UCSD-AML1 (cell line): ENCODE measurements at regions not wholly inside any gene's neighbourhood (a gene's known extent, or its start where the extent isn't known, plus 50 kb on each side); places are given as distances from the start of the nearest gene placed in this dataset.

Experiments used
- DNase-seq: peaks from one replicate; lab custom pipeline; 2025; ENCODE audit not compliant: unreplicated experiment; lab: John Stamatoyannopoulos, UW

DNA sequence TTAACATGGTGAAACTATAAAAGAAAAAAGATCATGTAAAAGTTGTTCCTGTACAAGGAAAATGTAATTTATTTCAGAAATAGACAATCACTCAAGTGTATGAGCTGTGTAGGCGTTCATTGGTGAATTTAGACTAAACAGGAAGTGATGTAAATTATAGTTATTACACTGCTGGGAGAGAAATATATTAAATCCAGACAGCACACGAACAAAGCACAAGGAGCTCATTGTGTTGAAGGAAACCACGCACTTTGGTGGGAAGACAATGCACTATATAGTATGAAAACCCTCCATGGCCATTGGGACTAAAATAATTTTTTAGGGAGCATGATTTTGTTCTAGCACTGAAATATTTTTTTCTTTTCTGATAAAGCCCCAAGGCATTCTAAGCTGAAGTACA lies 450.5 kb downstream of the KLF12 start:
- no peak for DNase-seq

DNA sequence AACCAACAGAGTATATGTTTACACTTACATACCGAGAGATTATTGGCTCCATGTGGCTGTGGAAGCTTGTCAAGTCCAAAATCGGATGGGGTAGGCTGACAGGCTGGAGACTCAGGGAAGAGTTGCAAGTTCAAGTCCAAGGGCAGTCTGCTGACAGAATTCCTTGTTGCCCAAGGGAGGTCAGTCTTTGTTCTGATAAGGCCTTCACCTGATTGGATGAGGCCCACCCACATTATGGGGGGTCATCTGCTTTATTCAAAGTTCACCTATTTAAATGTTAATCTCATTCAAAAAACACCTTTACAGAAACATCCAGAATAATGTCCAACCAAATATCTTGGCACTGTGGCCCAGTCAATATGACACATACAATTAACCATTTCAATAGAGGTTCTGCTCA lies 452.4 kb downstream of the KLF12 start:
- no peak for DNase-seq

DNA sequence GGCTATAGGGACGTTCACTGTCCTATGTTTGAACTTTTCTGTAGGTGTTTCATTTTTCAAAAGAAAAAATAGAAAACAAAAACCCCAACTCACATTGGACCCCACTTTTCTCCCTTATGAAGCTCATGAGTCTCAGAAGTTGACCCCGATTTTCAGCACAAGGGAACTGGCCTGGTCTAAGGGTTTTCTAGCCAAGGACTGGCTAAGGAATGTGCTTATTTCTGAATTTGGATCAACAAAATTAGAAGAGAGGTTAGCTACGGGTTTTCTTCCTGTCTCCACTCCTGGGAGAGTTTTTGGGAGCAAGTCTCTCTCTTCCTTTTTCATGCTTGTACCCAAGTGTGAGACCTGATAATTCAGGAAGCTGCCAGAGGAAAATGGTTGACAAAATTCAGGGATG lies 453.2 kb downstream of the KLF12 start:
- no peak for DNase-seq

DNA sequence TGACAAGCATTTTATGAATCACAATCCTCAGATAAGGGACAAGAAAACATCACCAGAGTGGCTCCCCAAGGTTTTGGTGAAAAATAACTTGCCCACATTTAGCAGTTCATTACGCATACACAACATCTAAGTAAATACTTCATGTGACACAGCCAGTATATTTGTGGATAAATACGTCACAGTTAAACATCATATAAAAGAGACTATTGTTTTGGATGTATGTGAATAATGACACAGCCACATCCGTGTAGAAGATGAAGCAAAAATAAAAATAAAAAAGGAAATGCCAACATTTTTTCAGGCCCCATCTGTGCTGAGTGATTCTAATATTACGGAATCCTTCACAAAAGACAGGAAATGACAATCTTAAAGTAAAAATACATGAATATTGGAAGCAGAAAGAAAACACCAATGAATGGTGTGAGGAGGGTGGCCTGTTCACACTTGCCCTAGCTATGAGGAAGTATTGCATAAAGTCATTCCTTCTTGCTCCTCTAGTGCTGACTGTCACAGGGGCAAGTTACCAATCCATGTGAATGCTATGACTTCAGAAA lies 457.1 kb downstream of the KLF12 start:
- DNase-seq: no peak

DNA sequence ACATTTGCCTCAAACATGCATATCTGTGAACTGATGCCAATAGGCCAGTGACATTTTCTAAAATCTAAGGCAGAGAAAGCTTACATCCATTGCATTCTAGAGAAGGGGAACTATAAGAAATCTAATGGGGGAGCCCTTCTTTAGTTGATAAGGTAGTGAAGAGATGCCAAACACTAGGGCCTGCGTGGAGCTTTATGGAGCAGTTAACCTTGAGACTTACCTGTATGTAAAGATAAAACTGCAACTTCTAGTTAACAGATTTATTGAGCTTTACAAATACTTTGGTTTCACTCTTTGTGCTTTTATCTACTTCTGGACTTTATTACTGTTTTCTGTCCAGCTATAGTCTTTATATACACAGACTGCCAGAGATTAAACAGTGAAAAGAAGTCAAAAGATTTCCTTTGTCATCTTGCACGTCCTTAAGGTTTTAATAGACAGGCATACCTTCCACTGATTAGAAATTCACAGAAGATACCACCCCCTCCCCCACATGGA lies 457.6 kb downstream of the KLF12 start:
- DNase-seq: no peak

DNA sequence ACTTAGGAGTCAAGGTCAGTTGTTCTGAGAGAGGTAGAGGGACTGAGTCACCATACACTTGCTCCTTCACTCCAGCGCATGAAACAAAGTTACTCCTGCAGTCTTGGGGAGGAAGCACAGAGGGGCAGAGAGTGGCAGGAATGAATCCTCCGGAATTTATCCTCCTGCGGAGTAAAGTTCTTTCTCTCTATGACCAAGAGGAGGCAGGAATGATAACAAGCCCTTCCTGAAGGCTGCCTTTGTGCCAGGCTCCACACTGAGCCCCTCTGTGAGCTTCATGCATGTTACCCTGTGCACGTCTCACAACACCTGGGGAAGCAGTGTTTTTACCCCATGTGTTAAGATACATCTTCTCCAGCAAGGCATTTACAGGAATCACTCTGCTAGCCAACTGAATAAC lies 458.4 kb downstream of the KLF12 start:
- no peak for DNase-seq

DNA sequence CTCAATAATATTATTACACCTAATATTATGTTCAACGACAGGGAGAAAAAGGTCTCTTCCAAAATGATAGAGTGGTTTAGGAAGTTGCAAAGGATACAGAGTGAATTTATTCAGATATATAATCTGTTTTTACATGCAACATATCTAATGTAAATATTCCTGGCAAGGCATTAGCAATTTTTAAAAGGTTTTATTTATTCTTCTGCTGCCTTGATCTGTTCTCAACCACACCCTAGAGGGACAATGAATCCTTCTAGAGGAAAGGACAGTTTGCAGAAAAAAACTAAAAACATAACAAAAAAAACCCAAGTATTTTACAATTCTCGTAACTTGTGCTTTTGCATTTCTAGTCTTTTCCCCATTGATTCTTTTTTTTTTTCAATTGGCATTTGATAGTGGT lies 459.6 kb downstream of the KLF12 start:
- DNase-seq: no peak

DNA sequence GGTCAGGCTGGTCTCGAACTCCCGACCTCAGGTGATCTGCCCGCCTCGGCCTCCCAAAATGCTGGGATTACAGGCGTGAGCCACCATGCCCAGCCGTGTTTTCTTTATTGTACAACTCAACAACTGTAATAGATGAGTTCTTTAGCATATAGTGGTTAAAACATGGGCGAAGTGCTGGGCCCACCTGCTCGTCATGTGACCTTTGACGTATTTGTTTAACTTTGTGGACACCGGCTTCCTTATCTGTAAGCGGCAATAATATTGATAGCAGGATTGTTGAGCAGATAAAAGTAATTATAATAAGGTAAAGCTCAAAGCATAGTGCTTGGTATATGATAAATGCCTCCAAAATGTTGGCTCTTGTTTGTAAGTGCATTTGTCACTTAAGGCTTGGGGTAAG lies 460.3 kb downstream of the KLF12 start:
- no peak for DNase-seq

DNA sequence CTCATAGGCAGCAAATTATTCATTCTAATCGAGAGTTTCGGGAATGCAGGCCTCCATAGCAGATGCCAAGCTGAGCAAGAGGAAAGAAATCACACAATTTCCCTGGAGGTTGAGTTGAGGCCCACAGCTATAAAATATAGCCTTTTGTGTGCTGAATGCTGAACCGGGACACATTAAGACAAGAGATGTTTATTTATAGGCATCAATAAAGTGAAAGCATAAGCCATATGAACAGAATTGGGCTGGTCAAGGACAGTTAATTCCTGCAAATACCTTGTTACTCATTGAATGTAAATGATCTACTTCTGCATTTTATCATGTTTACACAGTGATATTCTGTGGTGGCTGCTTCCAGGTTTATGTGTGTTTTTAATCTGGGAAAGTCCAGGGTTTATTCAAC lies 461.7 kb downstream of the KLF12 start:
- no peak for DNase-seq

DNA sequence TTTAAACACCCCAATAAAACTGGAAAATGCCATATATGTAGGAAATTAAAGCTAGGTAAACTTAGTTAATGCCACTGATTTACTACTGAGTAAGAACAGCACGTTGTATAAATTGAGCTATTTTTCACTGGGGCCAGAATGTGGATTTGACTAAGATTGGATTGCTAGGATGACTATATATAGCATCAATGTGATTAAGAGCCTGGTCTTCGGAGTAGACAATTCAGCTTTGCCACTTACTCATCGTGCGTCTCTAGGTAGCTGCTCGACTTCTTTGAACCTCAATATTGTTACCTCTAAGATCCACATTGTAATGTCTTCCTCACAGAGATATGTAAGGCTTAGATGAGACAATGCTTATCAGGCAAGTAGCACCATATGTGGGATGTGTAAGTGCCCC lies 462.5 kb downstream of the KLF12 start:
- no peak for DNase-seq

DNA sequence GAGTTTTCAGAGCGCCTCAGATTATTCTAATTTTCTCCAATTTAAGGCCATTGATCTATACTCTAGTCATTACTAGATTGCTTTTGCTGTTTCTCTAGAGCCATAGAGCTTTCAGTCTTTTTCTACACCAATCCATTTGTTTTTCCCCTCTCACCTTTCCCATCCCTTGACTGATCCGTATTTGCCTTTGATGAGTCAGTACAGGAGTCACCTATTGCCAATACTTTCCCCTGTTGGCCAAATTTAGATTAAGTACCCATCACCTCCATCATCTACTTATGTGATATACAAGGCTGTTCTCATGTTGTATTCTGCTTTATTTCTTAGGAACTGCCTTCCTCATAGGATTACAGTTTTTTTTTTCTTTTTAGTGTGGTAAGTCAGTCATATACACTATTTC lies 463.2 kb downstream of the KLF12 start:
- DNase-seq: no peak

DNA sequence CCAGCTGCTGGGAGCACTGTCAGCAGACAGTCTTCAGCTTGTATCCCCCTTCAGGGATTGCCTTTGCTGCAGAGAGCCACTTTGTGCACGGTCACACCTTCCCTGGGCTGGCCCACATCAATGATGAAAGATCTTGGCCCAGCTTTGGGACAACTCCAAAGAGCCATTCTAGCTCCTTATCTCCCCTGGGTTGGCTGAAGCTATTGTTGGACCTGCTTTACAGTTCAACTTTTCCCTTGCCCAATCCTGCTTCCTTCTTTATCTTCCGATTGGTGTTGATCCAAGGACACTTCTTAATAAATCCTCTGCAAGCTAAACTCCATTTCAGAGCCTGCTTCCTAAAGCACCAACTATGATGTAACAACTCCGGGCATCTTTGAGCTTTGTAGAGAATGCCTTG lies 466.4 kb downstream of the KLF12 start:
- DNase-seq: no peak

DNA sequence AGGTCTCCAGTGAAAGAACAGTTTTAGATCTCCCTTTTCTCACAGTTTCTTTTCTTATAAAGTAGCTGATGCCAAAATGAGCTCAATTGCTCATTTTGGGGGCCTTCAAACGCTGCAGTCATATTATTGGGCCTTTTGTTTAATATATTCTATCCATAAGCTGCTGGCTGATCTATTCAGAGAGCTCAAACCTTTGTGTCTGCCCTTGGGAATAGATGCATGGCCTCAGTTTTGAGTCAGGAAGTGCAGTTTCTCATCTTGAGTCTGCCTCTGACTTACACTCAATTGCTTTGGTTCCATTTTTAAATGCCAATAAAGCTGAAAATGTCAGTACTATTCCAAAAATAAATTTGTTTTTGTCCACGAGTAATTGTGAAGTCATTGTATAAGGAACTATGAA lies 468.9 kb downstream of the KLF12 start:
- no peak for DNase-seq

DNA sequence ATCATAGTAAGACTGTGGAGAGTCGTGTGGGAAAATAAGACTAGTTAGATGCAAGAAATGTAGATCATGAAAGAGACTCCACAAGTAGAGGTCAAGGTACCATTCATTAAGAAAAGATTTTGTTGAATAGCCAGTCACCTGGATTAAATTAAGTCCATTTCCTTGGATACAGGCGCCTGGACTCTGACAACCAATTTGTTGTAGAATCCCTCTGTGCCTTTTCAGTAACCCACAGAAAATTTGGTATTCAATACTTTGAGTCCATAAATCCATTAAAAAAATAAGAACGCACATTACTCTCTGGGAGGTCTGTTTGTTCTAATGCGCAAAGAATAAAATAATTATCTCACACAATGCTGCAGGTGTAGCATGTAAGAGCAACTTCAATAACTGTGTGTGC lies 469.4 kb downstream of the KLF12 start:
- no peak for DNase-seq

DNA sequence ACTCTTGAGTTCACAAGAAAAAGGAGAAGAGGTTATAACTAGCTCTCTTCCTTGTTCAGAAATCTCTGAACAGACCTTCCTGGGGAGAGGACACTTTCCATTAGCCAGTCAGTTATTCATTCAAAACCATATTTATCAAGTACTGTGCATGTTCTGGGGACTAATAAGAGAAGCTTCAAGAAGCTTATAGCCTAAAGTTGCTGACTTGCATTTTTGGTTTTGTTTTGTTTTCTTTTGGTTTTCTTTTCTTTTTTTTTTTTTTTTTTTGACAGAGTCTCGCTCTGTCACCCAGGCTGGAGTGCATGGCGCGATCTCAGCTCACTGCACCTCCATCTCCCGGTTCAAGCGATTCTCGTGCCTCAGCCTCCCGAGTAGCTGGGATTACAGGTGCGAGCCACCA lies 471.4 kb downstream of the KLF12 start:
- DNase-seq: no peak

DNA sequence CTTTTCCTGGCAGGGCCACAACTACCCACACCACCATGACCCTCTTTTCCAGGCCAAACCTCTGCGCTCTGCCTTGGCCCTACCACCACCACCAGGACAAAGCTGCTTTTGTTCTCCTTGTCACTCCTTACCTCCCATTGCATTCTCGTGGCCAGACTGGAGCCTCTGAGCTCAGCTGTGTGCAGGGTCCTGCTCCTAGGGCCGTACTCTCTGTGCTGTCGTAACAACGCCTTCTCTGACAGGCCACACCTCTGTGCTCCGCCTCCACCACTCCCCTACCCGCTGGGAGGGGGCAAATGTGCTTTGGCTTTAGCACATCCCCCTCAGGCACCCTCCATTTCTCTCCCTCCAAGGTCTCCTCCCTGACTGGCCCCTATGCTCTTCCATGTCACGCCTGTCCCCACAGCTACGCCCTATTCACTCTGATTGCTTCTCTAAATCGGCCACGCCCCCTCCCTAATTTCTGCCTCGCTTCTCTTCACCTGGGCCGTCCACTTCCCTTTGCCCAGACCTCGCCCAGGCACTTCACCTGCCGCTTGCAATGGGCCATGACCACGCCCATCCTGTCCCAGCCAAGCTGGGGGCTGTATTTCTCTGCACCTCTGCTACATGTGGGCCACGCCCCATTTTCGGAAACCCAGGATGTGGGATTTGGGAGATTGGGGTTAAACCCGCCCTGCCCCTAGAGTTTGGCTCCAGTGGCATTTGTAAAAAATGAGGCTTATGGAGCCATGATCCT lies 472.3 kb downstream of the KLF12 start:
- DNase-seq: no peak

DNA sequence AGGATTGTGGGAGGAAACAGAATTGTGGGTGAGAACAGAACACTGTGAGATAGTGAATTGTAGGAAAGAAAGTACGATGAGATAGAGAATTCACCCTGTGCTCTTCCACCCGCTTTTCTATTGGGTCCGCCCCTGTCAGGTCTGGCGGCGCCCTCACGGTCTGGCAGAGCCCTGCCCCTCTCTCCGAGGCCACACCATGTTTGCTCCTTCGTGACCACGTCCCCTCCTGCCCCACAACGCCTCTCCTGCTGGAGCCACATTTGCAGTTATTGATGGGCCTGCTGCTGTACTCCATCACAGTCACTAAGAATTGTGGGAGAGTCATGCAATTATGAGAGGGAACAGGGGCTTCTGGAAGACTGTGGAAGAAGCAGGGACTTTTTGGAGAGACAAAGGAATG lies 473.1 kb downstream of the KLF12 start:
- DNase-seq: no peak

DNA sequence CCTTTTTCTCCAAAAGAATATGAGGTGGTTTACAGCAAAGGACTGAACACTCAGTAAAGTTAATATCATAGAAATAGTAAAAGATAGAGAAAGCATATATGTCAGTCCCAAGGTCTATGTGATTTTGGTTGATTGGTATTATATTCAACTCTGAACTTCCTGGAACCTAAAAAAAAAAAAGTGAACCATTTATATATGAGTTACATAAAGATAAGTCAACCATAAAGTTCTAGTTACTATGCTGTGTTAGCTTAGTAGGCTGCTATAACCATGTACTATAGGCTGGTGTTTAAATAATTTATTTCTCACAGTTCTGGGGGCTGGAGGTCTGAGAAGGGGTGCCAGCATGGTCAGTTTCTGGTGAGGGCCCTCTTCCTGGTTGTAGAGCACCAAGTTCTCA lies 475.6 kb downstream of the KLF12 start:
- DNase-seq: no peak

DNA sequence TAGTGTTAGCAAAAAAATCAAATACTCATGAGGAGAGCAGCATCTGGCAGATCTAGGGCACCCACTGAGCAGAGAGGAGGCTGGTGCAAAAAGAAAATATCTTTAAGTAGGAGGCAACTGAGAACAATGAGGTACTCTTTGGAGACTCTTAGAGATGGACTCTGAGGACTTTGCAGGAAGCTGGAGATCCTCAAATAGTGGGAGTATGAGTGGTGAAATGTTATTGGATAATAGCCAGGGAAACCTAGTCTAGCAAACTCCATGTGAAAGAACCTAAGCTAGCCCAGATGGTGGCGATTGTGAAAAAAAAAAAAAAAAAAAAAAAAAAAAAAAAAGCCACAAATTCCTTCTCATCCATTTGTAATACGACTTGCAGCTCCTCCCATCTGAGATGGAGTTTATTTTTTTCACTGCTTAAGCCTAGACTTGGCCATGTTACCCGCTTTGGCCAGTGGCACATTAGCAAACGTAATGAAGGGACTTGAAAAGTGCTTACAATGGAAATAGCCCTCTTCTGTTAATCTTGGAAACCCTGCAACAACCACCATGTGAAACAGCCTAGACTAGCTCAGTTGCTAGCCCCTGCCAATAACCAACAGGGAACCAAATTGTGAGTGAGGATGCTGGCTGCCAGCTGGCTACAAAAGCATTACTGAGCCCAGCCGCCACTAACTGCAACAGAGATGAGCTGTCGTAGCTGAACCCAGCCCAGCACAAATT lies 476.2 kb downstream of the KLF12 start:
- no peak for DNase-seq

DNA sequence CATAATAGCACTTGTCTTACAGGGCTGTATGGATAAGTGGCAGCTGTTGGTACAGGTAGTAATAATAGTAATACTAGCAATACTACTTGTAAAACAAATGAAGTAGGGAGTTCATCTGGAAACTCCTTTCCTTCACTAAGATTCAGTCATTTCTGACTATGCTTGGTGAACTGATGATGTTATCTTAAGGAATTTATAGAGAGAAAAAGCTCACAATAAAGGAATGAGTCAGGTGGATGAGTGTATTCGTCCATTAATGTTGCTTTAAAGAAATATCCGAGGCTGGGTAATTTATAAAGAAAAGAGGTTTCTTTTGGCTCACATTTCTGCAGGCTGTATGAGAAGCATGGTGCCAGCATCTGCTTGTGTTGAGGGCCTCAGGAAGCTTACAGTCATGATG lies 477.3 kb downstream of the KLF12 start:
- DNase-seq: no peak

DNA sequence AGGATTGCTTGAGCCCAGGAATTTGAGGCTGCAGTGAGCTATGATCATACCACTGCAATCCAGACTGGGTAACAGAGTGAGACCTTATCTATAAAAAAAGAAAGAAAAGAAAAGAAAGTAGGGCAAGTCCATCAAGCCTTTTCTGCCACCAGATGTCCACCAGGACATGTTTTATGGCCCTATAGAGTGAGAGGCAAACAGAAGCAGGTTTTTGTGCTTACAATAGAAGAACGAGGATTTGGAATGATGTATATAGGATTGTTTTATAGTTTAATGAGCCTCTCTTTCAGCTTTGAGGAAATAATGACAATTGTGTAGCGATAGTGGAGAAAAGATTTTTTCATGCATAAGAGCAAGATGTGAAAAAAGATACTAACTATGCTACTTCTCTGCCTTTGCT lies 480.5 kb downstream of the KLF12 start:
- DNase-seq: no peak

DNA sequence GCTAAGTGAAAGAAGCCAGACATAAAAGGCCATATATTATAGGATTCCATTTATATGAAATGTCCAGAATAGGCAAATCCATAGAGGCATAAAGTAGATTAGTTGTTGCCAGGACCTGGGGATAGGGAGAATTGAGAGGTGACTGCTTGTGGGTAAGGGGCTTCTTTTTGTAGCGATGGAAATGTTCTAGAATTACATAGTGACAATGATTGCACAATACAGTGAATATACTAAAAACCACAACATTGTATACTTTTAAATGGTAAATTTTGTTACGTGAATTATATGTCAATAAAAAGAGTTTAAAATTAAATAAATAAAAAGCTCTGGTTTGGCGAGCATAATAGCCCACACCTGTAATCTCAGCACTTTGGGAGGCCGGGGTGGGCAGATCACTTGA lies 486.8 kb downstream of the KLF12 start:
- DNase-seq: no peak
